ENCODE measurements at regions not wholly inside any gene's neighbourhood (a gene's known extent, or its start where the extent isn't known, plus 50 kb on each side); places are given as distances from the start of the nearest gene placed in this dataset.
"Not testable (repeated sequence)": the region's sequence is repeated elsewhere in the genome, so short reads cannot be mapped to it uniquely, and the experiment has no call there.

DNA sequence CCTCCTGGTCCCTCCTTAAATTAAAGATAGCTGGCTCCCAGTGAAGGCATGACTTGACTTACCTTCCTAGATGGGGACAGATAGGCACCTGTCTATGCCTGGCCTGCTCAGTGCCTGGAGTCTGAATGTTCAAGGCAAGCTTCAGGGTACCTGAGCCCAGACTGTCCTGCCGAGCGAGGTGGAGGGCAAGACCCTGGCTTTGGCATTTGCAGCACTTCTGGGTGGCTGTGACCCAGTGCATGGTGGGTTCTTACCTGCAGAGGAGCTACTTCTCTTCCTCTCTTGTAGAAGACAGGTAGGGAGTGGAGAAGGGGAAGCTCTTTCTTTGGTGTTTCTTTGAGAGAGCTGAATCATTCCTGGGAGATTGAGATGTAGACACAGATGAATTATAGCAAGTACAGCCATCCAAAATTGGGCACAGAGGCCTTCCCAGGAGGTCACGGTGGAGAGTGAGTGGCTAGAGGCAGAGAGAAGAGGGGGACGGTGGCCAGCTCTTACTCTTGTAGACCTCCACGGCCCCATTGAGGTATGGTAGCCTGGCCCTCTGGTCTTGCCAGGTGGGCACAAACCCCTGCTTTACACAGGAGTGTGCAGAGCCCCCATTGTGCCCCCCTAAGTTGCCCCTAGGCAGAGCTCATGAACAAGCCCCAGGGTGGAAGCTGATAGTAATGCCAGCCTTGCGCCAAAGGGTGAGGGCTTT is 402.5 kb upstream of the TPM1 start:
- DNase-seq (ENCODE audit: low read depth in 2 of 2): no peak

DNA sequence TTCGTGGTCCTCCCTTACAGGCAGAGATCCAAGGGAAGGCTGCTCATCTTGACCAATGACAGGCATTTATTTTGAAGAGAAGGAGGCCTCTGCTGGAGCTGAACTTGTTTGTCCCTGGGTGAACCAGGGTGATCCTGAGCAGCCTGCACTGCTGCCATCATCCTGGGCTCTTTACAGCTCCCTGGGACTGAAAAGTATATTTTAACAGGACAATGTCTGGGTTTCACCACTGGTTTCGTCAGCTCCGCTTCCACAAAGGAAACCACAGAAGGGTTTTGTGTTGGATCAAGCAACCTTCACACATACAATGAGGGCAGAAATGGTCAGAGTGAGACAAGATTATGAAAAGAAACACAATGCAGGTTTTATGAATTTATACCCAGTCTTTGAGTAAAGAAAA is 400.7 kb upstream of the TPM1 start:
- DNase-seq (ENCODE audit: low read depth in 2 of 2): no peak

DNA sequence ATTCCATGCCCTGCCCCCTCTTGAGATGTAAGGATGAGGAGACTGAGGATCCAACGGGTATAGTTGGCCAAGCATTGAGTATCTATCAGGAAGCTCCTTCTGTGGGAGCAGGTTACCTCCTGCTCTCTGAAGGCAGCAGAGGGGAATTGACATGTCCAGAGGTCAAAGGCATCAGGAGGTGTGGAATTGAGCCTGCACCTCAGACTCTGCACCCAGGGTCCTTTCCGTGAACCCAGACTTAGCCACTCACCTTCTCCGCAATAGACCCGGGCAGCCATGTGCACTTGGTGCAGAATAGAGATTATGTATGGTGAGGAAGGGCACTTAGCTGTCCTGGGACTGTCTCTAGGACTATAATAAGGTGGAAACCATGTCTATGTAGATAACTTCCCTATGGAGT is 399.0 kb upstream of the TPM1 start:
- DNase-seq (ENCODE audit: low read depth in 2 of 2): no peak

DNA sequence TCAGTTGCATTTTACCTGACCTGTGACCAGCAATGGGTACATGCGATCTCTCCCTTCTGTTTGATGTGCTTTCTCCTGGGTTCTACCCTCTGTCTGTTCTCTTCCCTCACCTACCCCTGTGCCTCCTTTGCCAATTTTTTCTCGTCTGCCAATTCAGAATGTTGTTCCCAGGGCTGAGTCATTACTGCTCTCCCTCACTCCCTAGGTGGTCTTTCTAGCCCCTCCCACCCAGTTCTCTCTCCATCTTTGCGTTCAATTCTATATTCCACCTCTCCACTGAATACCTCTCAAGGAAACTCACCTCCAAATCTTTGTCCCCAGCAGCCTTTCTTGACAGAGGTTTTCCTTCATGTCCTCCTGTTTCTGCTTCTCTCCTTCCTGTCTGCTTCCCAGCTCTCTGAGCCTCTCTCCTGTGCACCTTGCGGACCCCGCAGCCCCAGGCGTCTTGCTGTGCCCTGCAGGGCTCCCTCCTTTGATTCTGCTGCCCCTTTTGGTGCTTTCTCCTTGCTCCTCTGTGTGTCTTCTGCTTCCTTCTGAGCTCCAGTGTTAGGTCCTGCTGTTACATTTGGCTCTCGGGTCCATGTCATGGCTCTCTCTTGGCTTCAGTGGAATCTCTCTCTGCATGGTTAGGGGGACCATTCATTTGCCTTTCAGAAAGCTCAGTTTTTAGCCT is 398.2 kb upstream of the TPM1 start:
- no peak for DNase-seq (ENCODE audit: low read depth in 2 of 2)

DNA sequence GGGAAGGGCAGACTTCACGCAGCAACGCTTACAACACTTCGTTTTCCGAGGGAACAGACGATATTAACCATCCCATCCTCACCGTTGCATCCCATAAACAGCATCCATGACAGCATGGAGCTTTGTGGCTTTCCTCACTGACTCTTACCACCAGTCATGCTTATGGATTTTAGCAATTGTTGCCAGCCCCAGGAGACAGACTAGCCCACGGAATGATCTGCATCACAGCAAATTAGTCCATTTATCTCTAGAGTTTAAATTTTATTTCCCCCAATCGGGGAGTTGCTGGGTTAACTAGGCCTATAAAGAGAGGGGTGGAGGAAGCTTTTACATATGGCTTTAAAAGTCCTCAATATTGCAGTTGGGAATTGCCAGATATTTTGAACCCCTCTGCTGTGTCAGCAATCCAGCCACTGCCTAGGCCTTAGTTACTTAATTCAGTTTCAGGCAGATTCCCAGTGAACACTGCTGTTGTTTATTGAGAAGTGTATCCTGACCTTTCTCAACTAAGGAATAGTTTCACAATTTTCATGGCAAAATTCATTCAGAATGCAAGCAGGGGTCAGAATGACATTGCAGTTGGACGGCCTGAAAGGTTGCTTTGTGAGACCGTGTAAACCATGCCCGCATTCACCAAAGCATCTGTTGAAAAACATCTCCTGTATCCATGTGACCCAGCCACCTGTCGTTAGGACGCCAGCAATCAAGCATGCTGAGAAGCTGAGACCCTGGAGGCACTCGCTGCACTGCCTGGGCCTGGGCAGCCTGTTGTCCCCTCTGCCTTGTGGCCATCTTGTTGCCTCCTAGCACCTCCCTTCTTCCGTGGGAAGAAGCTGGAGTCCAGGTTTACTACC is 397.4 kb upstream of the TPM1 start:
- DNase-seq (ENCODE audit: low read depth in 2 of 2): no peak

DNA sequence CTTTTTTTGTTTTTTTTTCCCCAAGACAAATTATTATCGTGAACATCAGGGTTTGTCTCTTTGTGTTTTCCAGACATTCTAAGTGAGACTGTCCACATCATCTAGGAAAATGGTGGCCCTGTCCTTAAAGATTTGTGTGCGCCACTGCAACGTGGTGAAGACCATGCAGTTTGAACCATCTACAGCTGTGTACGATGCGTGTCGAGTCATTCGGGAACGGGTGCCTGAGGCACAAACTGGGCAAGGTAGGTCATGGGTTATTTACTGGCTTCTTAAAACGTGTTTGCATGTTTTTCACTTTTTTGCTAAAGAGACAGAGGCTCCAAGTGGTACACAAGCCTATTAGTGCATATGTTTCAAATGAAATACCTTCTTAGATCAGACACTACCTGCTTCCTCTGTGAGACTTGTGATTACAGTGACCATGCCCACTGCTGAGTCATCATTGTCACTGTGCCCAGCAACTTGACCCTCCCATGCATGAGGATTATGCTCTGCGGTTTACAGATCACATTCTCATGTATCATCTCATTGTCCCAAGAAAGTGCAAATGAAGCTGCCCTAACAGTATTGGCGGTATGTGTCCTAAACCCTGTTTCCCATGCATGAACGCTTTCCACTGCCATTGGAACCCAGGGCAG is 395.2 kb upstream of the TPM1 start:
- no peak for DNase-seq (ENCODE audit: low read depth in 2 of 2)

DNA sequence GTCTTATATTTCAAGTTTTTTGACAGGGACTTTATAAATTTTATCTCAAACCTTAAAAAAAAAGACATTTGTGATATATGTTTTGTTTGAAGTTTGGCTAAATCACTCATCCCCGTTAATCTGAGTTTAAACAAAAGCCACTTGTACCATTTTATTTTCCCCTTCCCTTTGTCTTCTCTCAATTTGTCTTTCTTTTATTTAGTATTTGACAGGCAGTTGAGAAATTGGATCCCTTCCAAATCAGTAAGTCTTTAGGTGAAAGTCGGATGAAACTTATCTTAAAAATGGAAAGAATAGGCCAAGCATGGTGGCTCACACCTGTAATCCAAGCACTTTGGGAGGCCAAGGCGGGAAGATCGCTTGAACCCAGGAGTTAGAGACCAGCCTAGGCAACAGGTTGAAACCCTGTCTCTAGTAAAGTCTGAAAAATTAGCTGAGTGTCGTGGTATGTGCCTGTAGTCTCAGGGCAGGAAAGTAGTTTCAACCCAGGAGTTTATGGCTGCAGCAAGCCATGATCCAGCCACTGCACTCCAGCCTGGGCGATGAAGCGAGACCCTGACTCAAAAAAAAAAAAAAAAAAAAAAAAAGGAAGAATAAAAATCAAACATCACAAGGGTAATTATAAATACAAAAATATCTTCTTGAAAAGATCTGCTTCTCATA is 394.6 kb upstream of the TPM1 start:
- no peak for DNase-seq (ENCODE audit: low read depth in 2 of 2)

DNA sequence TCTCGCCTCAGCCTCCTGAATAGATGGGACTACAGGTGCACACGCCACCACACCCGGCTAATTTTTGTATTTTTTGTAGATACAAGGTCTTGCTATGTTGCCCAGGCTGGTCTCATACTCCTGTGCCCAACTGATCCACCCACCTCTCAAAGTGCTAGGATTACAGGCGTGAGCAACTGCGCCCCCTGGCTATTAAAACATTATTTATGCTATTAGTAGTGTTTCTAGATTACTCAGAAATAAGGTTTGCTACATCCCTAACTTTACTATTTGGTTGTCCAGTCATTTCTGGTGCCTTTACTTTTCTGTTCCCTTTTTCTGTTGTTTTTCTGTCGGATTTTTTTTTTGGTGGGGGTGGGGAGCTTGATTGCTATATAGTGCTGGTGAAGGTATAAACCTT is 393.6 kb upstream of the TPM1 start:
- no peak for DNase-seq (ENCODE audit: low read depth in 2 of 2)

DNA sequence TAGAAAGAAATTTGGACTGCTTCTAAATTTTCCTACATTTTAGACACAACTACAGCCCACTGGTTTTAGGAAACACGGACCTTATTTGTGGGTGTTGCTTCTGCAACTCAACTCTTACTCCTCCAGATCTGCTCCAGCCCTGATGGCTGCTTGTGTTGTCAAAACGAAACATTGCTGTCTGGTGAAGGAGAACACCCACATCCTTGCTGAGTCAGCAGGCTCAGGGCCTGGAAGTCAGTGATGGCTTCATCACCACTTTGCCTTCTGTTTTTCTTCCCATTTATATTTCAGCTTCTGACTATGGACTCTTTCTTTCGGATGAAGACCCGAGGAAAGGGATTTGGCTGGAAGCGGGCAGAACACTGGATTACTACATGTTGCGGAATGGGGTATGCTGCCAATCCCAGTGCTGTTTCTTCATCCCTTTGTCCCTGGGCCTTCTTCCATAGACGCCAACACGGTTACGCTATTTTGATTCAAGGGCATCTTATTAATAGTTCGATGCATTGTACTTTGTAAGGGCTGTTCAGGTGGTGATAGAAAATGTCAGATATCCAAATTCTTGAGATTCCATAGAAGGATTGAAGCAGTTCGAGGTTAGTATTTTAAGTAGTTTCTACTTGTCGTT is 392.6 kb upstream of the TPM1 start:
- DNase-seq (ENCODE audit: low read depth in 2 of 2): peak; percentile 3 to 8

DNA sequence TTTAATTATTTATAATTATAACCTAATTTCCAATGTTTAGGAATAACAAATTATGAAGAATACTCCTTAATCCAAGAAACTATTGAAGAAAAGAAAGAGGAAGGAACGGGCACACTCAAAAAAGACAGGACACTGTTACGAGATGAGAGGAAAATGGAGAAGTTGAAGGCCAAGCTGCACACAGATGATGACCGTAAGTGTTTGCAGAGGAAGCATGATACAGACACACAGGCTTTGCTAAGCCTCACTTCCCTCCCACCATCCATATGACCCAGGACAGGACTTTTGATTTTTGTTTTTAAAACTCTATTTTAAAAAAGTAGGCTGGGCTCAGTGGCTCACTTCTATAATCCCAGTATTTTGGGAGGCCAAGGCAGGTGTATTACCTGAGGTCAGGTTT is 389.4 kb upstream of the TPM1 start:
- no peak for DNase-seq (ENCODE audit: low read depth in 2 of 2)

DNA sequence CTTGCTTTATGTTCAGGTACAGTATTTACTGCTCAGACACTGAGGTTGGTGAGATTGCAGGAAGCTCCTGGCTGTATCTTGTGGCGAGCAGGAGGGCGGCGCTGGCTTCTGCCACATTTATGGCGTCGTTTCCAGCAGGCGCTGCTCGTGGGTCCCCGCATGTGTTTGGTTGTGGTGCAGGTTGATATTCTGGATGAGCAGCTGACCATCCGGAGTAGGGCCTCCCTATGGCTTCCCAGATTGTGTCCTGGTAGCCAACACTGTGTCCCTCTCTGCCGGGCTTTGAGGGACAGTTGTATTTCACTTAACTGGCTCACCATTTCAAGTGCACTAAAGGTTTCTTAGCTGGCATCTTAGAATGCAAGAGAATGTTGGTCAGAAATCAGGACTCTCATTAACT is 386.5 kb upstream of the TPM1 start:
- DNase-seq (ENCODE audit: low read depth in 2 of 2): no peak

DNA sequence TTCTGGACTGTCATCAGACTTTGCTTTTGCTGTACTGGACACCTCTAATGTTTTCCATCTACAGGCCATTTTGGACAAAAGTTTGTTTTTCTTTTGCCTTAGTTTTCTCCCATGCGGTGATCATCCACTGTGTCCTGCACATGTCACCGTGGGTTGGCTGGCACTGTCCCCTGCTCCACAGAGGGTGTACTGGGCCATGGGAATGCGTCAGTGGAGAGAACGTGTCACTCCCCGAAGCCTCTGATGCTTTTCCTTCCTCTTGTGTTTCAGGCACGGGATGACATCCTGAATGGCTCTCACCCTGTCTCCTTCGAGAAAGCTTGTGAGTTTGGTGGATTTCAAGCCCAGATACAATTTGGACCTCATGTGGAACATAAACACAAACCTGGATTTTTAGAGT is 385.0 kb upstream of the TPM1 start:
- DNase-seq (ENCODE audit: low read depth in 2 of 2): not testable (repeated sequence)

DNA sequence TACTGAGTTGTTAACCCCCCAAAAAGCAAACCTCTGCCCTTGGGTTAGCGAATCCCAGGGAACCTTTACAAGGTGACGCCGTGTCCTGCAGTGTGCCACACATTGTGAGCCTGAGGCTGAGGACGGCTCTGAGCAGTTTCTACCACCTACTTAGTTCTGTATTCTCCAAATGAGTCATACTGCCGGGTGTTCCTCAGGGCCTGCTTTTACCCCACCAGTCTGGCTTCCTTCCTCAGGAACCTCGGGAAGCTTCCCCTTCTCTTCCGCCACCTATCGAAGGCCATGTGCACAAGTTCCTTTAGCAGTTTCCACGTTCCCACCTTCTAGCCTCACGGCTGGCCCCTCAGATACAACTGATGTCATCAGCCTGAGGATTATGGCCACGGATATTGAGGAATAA is 384.0 kb upstream of the TPM1 start:
- no peak for DNase-seq (ENCODE audit: low read depth in 2 of 2)

DNA sequence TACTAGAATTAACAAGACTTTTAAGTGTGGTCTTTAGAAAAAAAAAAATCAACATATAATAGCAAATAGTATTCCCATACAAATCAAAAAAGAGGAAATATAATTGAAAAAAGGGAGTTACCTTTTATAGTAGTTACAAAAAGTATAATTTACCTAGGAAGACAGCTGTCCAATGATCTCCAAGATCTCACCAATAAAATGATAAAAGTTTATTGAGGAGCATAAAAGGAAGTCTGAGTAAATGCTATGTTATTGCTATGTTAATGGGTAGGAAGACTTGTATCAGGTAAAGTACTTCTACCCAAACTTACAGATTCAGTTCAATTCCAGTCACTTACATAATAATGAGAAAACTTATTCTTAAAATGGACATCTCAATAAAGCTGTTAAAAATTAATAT is 379.0 kb upstream of the TPM1 start:
- DNase-seq (ENCODE audit: low read depth in 2 of 2): no peak

DNA sequence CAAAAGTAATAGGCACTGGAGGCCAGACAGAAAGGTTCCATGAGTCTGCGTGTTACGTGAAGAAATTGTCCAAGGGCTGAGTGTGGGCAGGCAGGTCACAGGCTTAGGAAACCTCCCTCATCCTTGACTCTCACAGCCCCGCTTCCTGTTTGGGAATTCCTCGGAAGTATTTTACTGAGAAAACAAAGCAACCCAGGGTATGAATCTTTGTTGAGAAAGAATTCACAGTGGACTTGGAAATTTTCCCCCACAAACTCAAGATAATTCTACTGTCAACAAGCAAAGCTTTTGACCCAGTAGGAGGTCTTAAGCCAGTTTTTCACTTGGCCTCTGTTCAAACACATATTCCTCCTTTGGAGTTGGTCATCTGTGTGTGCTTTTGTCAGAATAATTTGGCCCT is 377.1 kb upstream of the TPM1 start:
- DNase-seq (ENCODE audit: low read depth in 2 of 2): no peak

DNA sequence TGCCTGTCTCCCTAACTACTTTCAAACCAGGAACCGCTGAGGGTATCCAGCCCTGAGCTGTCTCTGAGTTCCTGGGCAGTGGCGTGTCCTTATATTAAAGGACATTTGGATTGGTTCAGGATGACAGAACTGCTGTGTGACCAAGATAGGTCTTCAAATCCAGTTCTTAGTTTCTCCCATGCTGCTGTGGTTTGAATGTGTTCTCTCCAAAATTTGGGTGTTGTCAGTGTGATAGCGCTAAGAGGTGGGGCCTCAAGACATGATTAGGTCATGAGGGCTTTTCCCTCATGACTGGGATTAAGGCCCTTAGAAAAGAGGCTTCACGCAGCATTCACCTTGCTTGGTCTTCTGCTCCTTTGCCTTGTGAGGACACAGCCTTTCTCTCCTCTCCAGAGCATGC is 376.5 kb upstream of the TPM1 start:
- no peak for DNase-seq (ENCODE audit: low read depth in 2 of 2)

DNA sequence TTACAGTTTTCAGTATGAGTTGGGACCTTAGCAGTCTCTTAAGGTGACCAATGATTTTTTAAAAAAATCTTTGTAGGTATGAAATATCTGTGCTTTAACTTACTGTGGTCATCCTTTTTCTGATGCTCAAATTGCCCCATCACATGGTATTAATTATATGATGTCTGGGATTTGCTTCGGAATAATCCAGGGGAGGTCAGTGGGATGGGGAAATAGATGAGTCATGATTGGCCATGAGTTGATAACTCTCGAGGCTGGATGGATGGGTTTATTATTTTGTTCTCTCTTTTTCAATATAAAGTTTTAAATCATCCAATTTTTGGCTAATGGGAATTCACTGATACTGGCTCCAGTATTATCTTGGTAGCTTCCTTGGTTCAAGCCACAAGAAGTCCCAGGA is 370.3 kb upstream of the TPM1 start:
- no peak for DNase-seq (ENCODE audit: low read depth in 2 of 2)

DNA sequence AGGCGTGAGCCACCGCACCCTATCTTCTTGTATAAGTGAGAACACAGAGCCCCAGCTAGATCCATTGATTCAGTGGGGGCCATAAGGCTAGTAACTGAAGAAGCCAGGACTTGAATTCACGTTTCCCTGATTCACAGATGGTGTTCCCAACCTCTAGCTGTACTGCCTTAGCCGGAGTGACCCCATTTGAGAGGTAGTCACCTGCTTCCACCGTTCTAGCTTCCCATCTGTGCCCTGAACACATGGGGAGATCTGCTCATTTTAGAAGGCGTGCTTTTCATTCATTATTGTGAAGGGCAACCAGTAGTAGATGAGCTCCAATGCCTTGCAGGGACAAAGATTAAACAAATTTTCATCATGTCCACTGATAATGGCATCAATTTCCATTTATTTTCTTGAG is 365.7 kb upstream of the TPM1 start:
- no peak for DNase-seq (ENCODE audit: low read depth in 2 of 2)

DNA sequence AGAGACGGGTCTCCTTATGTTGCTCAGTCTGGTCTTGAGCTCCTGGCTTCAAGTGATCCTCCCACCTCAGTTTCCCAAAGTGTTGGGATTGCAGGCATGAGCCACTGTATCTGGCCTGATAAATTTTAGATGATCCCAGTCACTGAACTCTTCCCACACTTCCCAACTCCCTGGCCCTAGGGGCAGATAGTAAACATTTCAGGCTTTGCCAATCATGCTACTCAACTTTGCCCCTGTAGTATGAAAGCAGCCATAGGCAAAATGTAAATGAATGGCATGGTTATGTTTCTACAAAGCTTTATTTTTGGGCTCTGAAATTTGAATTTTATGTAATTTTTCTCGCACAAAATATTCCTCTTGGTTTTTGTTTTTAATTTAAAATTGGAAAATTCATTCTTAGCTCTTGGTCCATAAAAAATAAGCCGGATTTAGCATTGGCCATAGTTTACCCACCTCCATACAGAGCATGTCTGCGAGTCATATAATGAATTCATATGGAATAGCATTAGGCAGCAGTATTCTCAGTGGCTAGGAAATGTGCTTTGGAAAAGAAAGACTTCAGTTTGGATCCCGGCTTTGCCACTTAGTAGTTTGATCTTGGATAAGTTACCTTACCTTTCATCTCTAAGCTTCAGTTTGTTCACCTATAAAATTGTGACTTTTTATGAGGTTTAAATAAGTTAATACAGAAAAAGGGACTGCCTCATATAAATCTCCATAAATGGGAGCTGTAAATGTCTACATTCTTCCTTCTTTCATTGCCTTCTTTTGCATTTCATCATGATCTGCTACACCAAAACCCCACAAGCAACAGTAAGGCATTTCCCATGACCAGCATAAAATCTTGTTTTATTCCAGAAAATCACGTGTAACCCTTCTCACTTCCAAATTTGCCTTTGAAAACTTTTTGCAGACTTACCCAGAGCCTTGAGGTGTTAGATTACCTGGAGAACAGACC is 360.3 kb upstream of the TPM1 start:
- no peak for DNase-seq (ENCODE audit: low read depth in 2 of 2)

DNA sequence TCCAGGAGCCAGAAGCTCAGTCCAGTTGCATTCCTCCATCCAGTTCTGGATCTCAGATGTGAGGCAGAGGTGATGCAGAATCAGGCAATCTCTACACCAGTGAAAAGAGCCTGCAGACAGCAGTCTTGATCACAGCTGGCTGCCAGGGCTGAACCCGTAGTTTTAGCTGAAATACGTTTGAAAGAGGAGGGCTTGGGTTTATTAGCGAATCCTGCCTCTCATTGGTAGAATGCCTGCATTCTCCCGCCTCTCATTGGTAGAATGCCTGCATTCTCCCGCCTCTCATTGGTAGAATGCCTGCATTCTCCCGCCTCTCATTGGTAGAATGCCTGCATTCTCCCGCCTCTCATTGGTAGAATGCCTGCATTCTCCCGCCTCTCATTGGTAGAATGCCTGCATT is 359.4 kb upstream of the TPM1 start:
- not testable (repeated sequence) for DNase-seq (ENCODE audit: low read depth in 2 of 2)
